WTC11 (cell line): ENCODE measurements at regions not wholly inside any gene's neighbourhood (a gene's known extent, or its start where the extent isn't known, plus 50 kb on each side); places are given as distances from the start of the nearest gene placed in this dataset.

Source experiments
- ATAC-seq: fragments of 200-7000 bp; cut with Tn5 transposase; 2 replicates; pipeline ENCODE4 v1.10.0; 2021; ENCODE audit warnings: mild to moderate bottlenecking, moderate library complexity
- CTCF ChIA-PET: fragments of 300-600 bp; sonication (Branson Sonifier 250); formaldehyde crosslinking; loops from one replicate; lab custom pipeline; 2021; ENCODE audit warnings: antibody characterized with exemption; lab: Charles Lee
- POLR2A ChIA-PET: fragments of 350-600 bp; sonication (Branson Sonifier 250); formaldehyde crosslinking; loops from one replicate; lab custom pipeline; 2021; ENCODE audit warnings: antibody characterized with exemption; lab: Charles Lee
- DNase-seq: peaks from one replicate; pipeline ENCODE4 v3.0.0; 2021; ENCODE audit warnings: low spot score
- H3K27ac Mint-ChIP-seq: 2 replicates; pipeline ENCODE4 v1.8.0; 2021; ENCODE audit warnings: mixed read lengths
- H3K27me3 Mint-ChIP-seq: 2 replicates; pipeline ENCODE4 v1.8.0; 2021; ENCODE audit warnings: low read depth, mild to moderate bottlenecking, moderate library complexity, mixed read lengths
- H3K36me3 Mint-ChIP-seq: 2 replicates; pipeline ENCODE4 v1.8.0; 2021; ENCODE audit warnings: mixed read lengths
- H3K4me1 Mint-ChIP-seq: 2 replicates; pipeline ENCODE4 v1.8.0; 2022; ENCODE audit warnings: mixed read lengths
- H3K4me3 Mint-ChIP-seq: 2 replicates; pipeline ENCODE4 v1.8.0; 2021; ENCODE audit warnings: mild to moderate bottlenecking, moderate library complexity, mixed read lengths
- H3K9me3 Mint-ChIP-seq: 2 replicates; pipeline ENCODE4 v1.8.0; 2021; ENCODE audit warnings: mixed read lengths
- ELF4 ChIP-seq: sonication (generic); formaldehyde crosslinking; IDR thresholded peaks from 2 replicates; pipeline ENCODE4 v1.8.1; 2022; ENCODE audit warnings: low read depth, mild to moderate bottlenecking, moderate library complexity, missing genetic modification reagents
- EMX1 ChIP-seq: fragments of 250-450 bp; sonication (Bioruptor Pico); IDR thresholded peaks from 2 replicates; pipeline ENCODE4 v1.8.0; 2021; ENCODE audit warnings: mild to moderate bottlenecking
- FOXJ3 ChIP-seq: sonication (generic); formaldehyde crosslinking; IDR thresholded peaks from 2 replicates; pipeline ENCODE4 v1.9.0; 2021; ENCODE audit warnings: missing genetic modification reagents, mild to moderate bottlenecking, borderline replicate concordance
- MXD4 ChIP-seq: fragments of 250-450 bp; sonication (Bioruptor Pico); IDR thresholded peaks from 2 replicates; pipeline ENCODE4 v1.8.0; 2021; ENCODE audit warnings: mild to moderate bottlenecking, moderate library complexity, borderline replicate concordance
- NFATC4 ChIP-seq: fragments of 250-450 bp; sonication (Bioruptor Pico); IDR thresholded peaks from 2 replicates; pipeline ENCODE4 v1.9.0; 2021; ENCODE audit warnings: mild to moderate bottlenecking
- ZNF416 ChIP-seq: fragments of 250-450 bp; sonication (Bioruptor Pico); IDR thresholded peaks from 2 replicates; pipeline ENCODE4 v1.9.0; 2021; ENCODE audit warnings: mild to moderate bottlenecking, inconsistent platforms
- TF ChIP-seq, protein P1 (sequence below): fragments of 250-450 bp; sonication (Bioruptor Pico); IDR thresholded peaks from 2 replicates; pipeline ENCODE4 v1.8.0; 2021; ENCODE audit warnings: mild to moderate bottlenecking
- TF ChIP-seq, protein P2 (sequence below): fragments of 250-450 bp; sonication (Bioruptor Pico); conservative IDR thresholded peaks from 2 replicates; pipeline ENCODE4 v1.9.0; 2021; ENCODE audit warnings: mild to moderate bottlenecking
- TF ChIP-seq, protein P3 (sequence below): sonication (generic); formaldehyde crosslinking; IDR thresholded peaks from 2 replicates; pipeline ENCODE4 v1.8.1; 2023; ENCODE audit warnings: mild to moderate bottlenecking, missing genetic modification reagents
- TF ChIP-seq, protein P4 (sequence below): fragments of 250-450 bp; sonication (Bioruptor Pico); IDR thresholded peaks from 2 replicates; pipeline ENCODE4 v1.9.0; 2021; ENCODE audit warnings: mild to moderate bottlenecking
- TF ChIP-seq, protein P5 (sequence below): fragments of 250-450 bp; sonication (Bioruptor Pico); IDR thresholded peaks from 2 replicates; pipeline ENCODE4 v1.9.0; 2021; ENCODE audit warnings: mild to moderate bottlenecking

DNA sequence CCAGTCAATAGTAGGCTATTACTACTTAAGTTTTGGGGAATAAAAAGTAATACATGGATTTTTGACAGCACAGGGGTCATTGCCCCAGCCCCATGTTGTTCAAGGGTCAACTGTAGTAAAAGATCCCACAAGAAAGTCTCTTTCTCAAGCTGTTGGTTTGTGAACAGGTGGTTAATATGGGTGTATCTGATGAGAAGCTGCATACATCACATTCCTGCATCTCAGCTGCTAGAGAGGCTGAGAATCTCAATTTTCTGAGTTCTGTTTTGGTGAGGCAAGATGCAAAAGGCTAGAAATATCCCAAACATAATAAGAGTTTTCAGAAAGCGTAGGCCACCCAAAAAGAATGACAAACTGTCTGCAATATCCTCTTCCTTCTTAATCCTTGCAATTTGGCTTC is 76.8 kb upstream of the DAPK1 start:
- no peak overlapping the region for H3K4me3 Mint-ChIP-seq

DNA sequence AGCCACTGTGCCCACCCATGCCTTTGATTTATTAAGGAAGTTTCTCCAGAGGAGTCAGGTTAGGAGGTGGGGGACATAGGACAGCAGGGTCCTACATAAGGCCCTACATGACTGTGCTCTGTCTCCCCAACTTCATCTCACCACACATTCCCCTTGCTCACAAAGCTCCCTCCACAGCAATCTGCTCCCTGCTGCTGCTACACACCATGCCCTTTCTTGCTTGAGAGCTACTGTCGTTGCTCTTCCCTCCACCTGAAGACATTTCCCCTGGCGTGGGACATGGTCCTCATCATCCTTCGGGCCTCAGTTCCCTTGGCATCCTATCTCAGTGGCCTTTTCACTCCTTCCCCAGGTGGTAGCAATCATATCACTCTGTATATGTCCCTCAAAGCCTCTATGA is 75.9 kb upstream of the DAPK1 start:
- Mint-ChIP-seq H3K4me1 (peaks cover 45% of the 10 kb centered on the region), H3K27me3 (peaks cover 13% of the 10 kb centered on the region), H3K9me3 (peaks cover 47% of the 10 kb centered on the region), H3K27ac (peak overlapping the region; percentile 58), H3K4me3 (no peak overlapping the region), H3K36me3 (peaks cover 90% of the 10 kb centered on the region)
- TF ChIP-seq, protein P1, sequence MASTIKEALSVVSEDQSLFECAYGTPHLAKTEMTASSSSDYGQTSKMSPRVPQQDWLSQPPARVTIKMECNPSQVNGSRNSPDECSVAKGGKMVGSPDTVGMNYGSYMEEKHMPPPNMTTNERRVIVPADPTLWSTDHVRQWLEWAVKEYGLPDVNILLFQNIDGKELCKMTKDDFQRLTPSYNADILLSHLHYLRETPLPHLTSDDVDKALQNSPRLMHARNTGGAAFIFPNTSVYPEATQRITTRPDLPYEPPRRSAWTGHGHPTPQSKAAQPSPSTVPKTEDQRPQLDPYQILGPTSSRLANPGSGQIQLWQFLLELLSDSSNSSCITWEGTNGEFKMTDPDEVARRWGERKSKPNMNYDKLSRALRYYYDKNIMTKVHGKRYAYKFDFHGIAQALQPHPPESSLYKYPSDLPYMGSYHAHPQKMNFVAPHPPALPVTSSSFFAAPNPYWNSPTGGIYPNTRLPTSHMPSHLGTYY (CRISPR knock-in tag) = 0 out of 2 replicates have a peak, but pooled peaks have one; percentile 11
- TF ChIP-seq, protein P2, sequence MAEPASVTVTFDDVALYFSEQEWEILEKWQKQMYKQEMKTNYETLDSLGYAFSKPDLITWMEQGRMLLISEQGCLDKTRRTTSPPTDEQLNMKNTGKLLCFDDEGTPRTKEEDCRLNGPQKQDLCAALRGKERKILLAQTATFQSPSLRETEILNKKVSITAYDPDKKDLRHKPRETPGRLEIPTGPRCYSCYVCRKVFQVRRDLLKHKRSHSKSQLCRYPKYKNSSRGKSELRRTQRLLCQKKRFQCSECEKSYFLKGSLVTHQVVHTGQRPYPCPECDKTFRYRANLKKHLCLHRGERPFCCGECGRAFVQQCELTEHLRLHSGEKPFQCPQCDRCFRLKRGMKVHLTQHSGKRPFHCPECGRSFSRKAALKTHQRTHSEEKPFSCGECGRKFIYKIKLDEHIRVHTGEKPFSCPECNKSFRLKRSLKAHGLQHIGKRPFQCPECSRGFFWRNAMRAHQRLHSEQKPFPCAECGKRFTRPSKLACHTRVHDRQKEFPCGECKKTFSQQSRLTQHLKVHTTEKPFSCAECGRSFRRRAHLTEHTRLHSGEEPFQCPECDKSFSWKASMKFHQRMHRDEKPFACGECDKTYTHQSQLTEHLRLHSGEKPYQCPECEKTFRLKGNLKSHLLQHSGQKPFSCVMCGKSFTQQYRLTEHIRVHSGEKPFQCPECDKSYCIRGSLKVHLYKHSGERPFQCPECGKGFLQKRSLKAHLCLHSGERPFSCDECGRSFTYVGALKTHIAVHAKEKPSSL (CRISPR knock-in tag) = 0 out of 2 replicates have a peak, but pooled peaks have one; percentile 29
- TF ChIP-seq ELF4 (CRISPR knock-in tag) = no peak
- TF ChIP-seq, protein P3, sequence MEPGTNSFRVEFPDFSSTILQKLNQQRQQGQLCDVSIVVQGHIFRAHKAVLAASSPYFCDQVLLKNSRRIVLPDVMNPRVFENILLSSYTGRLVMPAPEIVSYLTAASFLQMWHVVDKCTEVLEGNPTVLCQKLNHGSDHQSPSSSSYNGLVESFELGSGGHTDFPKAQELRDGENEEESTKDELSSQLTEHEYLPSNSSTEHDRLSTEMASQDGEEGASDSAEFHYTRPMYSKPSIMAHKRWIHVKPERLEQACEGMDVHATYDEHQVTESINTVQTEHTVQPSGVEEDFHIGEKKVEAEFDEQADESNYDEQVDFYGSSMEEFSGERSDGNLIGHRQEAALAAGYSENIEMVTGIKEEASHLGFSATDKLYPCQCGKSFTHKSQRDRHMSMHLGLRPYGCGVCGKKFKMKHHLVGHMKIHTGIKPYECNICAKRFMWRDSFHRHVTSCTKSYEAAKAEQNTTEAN (CRISPR knock-in tag) = 0 out of 2 replicates have a peak, but pooled peaks have one; percentile 38
- TF ChIP-seq, protein P4, sequence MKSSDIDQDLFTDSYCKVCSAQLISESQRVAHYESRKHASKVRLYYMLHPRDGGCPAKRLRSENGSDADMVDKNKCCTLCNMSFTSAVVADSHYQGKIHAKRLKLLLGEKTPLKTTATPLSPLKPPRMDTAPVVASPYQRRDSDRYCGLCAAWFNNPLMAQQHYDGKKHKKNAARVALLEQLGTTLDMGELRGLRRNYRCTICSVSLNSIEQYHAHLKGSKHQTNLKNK (CRISPR knock-in tag) = peak; percentile 67; the same call in 1 of the 2 replicates
- 0 out of 2 replicates have a peak, but pooled peaks have one; percentile 32 for TF ChIP-seq ZNF416 (CRISPR knock-in tag)
- TF ChIP-seq FOXJ3 (CRISPR knock-in tag) = no peak
- TF ChIP-seq, protein P5, sequence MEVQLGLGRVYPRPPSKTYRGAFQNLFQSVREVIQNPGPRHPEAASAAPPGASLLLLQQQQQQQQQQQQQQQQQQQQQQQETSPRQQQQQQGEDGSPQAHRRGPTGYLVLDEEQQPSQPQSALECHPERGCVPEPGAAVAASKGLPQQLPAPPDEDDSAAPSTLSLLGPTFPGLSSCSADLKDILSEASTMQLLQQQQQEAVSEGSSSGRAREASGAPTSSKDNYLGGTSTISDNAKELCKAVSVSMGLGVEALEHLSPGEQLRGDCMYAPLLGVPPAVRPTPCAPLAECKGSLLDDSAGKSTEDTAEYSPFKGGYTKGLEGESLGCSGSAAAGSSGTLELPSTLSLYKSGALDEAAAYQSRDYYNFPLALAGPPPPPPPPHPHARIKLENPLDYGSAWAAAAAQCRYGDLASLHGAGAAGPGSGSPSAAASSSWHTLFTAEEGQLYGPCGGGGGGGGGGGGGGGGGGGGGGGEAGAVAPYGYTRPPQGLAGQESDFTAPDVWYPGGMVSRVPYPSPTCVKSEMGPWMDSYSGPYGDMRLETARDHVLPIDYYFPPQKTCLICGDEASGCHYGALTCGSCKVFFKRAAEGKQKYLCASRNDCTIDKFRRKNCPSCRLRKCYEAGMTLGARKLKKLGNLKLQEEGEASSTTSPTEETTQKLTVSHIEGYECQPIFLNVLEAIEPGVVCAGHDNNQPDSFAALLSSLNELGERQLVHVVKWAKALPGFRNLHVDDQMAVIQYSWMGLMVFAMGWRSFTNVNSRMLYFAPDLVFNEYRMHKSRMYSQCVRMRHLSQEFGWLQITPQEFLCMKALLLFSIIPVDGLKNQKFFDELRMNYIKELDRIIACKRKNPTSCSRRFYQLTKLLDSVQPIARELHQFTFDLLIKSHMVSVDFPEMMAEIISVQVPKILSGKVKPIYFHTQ (CRISPR knock-in tag) = peak; percentile 47; the same call in 1 of the 2 replicates
- no peak for TF ChIP-seq MXD4
- 0 out of 2 replicates have a peak, but pooled peaks have one; percentile 21 for TF ChIP-seq NFATC4 (CRISPR knock-in tag)
- CTCF ChIA-PET = no interaction called here
- DNase-seq = no peak
- POLR2A ChIA-PET = interaction anchor here (1.0 kb wide), 1 partner anchor 43 kb away, joined by 4 read pairs; no protein-coding TSS in a partner anchor
- ATAC-seq = peak; percentile 41

More for the DNA sequence above, 76.8 kb upstream of the DAPK1 start:
- no peak overlapping the region for H3K27ac Mint-ChIP-seq
- peaks cover 47% of the 10 kb centered on the region for H3K4me1 Mint-ChIP-seq
- ChIA-PET POLR2A (interaction anchor here (1.0 kb wide), 1 partner anchor 242 kb away, joined by 3 read pairs; no protein-coding TSS in a partner anchor), CTCF (no interaction called here)
- H3K36me3 Mint-ChIP-seq = peaks cover 91% of the 10 kb centered on the region
- TF ChIP-seq, protein P2 (CRISPR knock-in tag) = 0 out of 2 replicates have a peak, but pooled peaks have one; percentile 45
- no peak for TF ChIP-seq EMX1 (CRISPR knock-in tag)
- H3K9me3 Mint-ChIP-seq = peaks cover 42% of the 10 kb centered on the region
- DNase-seq = no peak
- ATAC-seq = no peak; the same call in 1 of the 2 replicates
- H3K27me3 Mint-ChIP-seq = peaks cover 10% of the 10 kb centered on the region
